CD4-positive, alpha-beta T cell treated with Interleukin-21 for 1 hour (primary cell): ENCODE measurements at regions not wholly inside any gene's neighbourhood (a gene's known extent, or its start where the extent isn't known, plus 50 kb on each side); places are given as distances from the start of the nearest gene placed in this dataset.
"Not testable (repeated sequence)": the region's sequence is repeated elsewhere in the genome, so short reads cannot be mapped to it uniquely, and the experiment has no call there.

Experiments used
- DNase-seq: peaks from one replicate; pipeline ENCODE4 v3.0.0-alpha.2; 2020

DNA sequence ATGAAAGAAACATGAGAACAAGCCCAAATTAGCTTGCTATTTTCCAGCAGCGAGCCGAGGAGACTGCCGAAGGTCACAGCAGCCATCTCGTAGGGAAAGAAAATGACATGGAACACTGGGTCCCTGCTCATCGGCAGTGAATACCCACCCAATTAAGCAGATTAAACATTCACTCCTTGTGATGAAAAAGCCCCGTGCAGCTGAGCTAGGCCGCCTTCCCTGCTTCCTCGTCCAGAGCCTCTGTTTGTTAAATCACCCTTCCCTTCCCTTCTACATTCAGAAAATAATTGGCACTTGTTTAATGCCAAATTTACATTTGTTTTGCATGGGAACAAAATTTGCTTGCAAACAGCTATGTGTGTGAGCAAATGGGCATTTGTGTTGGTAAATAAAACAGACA lies 342.5 kb downstream of the RMST start:
- no peak for DNase-seq

DNA sequence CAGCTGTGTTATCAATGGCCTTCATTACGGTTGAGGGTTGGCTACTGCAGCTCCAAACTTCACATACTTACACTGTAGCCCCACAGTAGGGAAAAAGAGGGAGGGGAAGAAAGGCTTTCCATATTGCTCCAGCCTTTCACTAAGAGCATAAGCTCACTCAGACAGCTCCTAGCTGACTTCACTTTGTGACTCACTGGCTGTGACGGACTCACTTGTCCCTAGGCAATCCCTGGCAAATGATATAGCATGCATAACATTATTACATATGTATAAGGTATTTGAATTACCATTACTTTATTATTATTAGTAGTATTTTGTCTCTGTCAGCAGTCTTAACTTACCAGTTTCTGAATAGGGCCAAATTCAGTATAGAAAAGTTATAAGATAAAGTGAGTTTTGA lies 350.7 kb downstream of the RMST start:
- no peak for DNase-seq

- DNase-seq, result no peak
These were observed 359.2 kb downstream of the RMST start for GRCh38 chr12:97821806-97822205.

DNA sequence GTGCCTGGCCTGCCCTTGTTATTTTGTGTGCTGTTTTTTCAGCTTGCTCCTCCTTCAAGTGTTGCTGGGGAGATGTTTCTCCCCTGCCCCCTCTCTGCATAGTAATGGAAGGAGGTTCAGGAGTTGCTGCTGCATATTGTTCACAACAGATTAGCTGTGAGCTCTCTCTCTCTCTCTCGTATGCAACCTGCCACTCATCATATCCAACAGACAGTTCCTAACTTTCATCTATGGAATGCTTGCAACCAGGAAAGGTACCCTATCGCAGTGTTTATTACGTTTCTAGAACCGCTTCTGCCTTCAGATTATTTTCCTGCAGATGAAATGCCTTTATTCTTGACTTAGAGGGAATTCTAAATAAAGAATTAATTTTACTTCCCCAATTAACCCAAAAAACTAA lies 372.9 kb downstream of the RMST start:
- no peak for DNase-seq

DNA sequence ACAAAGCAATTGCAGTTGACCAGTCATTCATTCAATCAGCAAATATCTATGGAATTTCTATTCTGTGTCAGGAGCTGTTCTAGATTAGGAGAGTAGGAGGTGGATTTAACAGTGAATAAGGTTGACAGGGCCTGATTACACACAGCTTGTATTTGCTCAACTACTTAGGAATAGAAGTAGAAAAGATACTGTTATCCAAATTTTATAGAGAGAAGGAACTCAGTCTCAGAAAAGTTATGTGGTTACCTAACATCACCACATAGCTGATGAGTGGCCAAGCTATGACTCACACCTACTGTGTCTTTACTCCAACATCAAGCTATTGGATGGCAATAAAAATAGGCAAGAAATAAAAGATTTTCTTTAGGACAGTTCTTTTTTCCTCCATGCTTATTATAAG lies 374.8 kb downstream of the RMST start:
- DNase-seq, result no peak

GRCh38 chr12:97848051-97848450 lies 385.4 kb downstream of the RMST start:
- DNase-seq, result no peak

DNA sequence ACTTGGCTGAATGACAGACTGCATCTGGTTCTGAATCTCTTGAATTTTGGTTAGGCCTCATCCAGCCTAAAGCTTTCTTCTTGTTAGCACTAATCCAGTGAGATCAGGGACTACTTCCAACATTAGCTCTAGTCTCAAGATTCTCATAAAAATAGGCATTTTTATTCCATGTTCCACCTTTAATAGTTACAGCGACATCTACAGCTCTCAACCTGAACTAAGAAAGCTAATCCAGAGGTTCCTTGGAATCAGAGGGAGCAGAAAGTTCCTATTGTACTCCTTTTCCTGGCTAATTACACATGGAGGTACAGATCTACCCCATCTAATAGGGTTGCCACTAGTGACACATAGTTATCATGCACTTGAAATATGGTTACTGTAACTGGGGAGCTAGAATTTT lies 391.9 kb downstream of the RMST start:
- DNase-seq, result no peak

DNA sequence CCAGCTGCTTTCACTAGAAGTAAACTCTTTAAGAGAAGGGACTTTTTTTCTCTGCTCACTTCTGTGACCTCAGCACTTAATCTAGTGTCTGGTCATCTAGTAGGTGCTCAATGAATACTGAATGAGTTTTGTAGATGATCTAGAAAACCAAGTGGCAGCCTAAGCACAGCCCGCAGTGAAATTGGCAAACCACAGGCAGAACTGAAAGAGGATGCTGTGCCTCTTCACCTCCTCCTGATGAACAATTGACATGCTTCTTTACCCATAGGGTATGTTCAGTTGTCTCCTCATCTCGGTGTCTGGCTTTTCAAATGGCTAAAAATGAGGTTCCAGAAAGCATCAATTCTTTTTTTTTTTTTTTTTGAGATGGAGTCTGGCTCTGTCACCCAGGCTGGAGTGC lies 399.5 kb downstream of the RMST start:
- DNase-seq, result no peak

GRCh38 chr12:97875064-97875463 lies 412.5 kb downstream of the RMST start:
- DNase-seq, result no peak

- no peak for DNase-seq
These were observed 414.2 kb downstream of the RMST start for GRCh38 chr12:97876780-97877179.

DNA sequence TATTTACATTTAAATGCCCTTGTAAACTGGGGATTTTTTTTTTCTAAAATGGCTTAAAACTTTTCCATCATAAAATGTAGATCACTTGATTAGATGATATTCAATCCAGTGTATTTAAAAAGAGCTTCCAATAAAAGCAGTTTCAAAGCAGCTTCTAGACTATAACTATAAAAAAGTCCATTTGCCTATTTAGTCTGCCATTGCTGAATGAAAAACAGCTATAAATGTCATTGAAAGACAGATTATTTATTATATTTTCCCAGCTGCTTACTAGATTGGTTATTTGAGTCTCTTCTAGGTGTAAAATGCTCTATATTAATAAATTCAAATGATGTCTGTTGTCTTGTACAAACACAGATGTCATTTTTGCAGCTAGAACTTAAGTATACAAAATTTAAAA lies 414.8 kb downstream of the RMST start:
- no peak for DNase-seq

DNA sequence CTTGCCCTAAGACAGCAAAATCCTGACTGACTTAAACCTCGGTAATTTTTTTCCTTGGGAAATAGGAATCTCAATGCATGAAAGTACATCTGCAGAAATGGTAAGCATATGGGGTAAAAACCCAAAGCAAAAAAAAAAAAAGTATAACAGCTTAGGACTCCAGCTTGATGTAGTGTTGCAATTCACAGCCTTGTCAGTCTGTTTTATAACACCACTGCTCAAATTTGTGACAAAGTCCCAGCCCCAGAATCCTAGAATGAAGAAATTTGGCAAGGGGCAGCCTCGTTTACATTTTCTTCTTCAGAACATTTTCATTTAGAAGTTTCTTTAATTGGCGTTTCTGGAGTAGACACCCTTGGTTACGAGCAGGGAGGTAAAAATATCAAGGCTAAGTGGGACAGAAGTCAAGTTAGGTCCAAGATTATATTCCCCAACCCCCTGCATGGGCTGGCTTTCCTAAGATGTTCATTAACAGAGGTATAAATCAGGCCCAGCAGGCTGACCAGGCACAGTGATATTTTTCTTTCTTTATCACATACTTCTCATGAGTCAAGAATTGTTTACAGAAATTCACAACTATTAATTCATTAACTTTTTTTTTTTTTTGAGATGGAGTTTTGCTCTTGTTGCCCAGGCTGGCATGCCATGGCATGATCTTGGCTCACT lies 424.0 kb downstream of the RMST start:
- no peak for DNase-seq

- DNase-seq, result not testable (repeated sequence)
These were observed 435.3 kb downstream of the RMST start for GRCh38 chr12:97897881-97898280.

DNA sequence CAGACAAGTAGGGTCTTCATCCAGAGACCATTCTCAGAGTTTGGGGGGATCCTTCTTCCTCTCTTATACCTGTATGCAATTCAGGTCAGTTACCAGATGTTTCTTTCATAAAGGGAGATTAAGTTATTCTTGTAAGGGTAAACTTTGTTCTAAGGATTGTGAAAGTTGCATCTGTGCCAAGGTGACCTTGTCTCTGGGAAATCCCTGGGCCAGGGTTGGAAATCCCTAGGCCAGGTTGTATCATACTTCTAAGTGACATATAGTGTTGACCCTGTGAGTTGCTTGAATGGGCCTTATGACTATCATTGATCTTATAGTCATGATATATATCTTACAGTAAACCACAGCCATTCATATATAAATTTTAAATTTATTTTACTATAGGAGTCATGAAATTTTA lies 436.9 kb downstream of the RMST start:
- DNase-seq, result no peak

- DNase-seq, result no peak
These were observed 437.4 kb downstream of the RMST start for GRCh38 chr12:97899956-97900355.

GRCh38 chr12:97903356-97903755 lies 440.8 kb downstream of the RMST start:
- no peak for DNase-seq

DNA sequence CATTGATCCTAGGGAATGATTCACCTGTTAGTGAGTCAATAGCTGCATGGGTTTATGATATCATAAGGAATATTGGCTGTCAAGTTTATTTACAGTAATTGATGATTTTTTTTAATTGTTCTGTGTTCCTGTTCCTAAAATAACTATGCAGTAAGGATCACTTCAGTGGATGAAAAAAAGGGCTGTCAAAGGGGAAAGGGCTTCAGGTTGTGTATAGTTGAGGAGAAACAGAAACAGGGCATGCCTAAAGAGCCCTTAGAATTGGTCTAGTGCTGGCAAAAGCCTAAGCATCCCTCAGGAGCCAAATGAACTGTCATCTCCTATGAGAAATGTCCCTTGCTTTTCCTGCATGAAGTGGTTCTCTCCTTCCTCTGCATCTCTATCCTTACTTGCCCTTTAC lies 444.9 kb downstream of the RMST start:
- DNase-seq, result no peak

GRCh38 chr12:97910559-97910958 lies 448.0 kb downstream of the RMST start:
- no peak for DNase-seq

- no peak for DNase-seq
These were observed 450.3 kb downstream of the RMST start for GRCh38 chr12:97912943-97913342.

DNA sequence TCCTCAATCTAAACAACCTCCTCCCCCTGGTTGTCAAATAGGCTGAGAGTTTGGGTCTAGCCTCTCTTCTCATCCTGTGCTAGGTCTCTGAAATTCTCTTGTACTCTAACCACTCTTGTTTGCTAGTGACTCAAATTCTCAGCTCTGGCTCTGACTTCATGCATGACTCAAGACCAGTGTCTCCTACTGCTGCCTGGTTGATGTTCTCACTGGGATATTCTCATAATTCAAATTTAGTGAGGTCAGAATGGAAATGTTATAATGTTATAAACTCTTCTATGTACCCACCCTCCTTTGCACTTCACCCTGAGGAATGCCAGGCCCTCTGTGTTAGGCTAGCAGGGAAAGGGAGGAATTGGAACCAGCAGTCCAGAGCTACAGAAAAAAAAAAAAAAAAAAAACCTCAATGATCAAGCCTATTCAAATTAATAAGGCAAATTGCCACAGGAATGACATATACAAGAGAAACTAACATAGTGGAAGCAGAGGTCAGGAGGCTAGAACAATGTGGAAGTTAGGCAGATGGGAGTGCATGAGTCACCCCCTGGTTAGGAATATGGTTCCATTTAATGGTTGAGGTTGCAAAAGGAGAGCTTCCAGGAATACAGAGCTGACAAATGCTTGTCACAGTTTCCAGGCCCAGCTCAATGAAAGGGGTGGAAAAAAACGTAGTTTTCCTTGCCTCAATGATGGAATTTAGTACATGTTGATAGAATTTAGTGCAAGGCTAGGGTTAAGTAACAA lies 459.5 kb downstream of the RMST start:
- no peak for DNase-seq

GRCh38 chr12:97923546-97923945 lies 460.9 kb downstream of the RMST start:
- no peak for DNase-seq

- DNase-seq, result no peak
These were observed 461.5 kb downstream of the RMST start for GRCh38 chr12:97924122-97924521.

DNA sequence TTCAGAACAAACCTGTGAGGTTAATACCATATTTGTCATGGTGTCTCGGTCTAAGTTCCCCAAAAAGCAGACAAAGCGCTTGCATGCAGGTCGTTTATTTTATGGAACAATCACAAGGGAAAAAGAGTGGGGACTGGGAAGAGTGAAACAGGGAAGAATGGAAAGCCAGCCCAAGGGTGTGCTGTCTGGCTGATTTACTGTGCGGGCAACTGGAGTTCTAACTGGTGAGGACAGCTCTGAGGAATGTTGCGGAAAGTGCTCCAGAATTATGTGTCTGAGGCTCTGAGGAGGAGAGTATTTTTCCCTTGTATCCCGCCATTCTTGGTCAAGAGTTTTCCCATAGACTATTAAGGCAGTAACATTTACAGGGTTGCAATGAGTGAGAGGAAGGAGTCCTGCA lies 465.4 kb downstream of the RMST start:
- DNase-seq, result no peak

GRCh38 chr12:97936165-97936564 lies 473.6 kb downstream of the RMST start:
- DNase-seq, result no peak

- DNase-seq, result no peak
These were observed 475.4 kb downstream of the RMST start for GRCh38 chr12:97938031-97938430.
